ENCODE measurements at regions not wholly inside any gene's neighbourhood (a gene's known extent, or its start where the extent isn't known, plus 50 kb on each side); places are given as distances from the start of the nearest gene placed in this dataset.

DNA sequence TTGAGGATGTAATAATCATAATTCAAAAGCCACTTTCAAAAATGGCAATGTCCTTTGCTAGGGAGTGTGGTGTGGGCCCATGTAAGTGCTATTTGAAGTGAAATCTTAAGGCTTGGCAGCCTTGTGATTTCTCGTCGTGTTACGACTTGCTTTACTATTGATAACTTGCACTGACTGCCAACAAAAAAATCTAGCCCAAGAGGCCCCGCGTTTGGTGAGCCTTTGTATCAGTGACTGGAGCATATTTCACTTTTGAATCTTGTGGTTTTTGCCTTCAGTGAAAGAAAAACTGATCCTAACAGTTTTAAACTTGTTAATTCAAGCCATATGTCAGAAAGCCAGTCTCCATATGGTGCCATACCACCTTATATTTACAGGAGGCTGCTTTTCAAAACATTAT lies 248.0 kb downstream of the TMEM182 start:
- Mint-ChIP-seq H3K4me3 (no peak overlapping the region), H3K9me3 (no peaks in the 10 kb centered on the region), H3K27ac (no peak overlapping the region), H3K4me1 (no peaks in the 10 kb centered on the region), H3K27me3 (ENCODE audit: low read depth) (peaks cover 6% of the 10 kb centered on the region), H3K36me3 (ENCODE audit: insufficient read depth in 1 of 3, low read depth in 3 of 3) (no peaks in the 10 kb centered on the region)
- H4K5ac ChIP-seq (ENCODE audit: insufficient read length, low read depth, low read length): no peak overlapping the region
- no peak overlapping the region for H2AK5ac ChIP-seq (ENCODE audit: insufficient read length, low read length)
- no peak overlapping the region for H2BK120ac ChIP-seq (ENCODE audit: low read depth, low read length, poor library complexity, severe bottlenecking)
- H4K20me1 ChIP-seq (ENCODE audit: control insufficient read depth, insufficient read depth, insufficient read length): no peaks in the 10 kb centered on the region
- no peak overlapping the region for H3K27ac ChIP-seq (ENCODE audit: insufficient read length, low read depth, low read length)
- H3K56ac ChIP-seq (ENCODE audit: insufficient read length, low read depth, low read length): no peak overlapping the region
- H3K79me1 ChIP-seq (ENCODE audit: insufficient read depth, low read depth, low read length, poor library complexity, severe bottlenecking): no peaks in the 10 kb centered on the region
- H3K4me1 ChIP-seq (ENCODE audit: insufficient read depth, low read length): no peaks in the 10 kb centered on the region
- no peaks in the 10 kb centered on the region for H3K79me2 ChIP-seq (ENCODE audit: insufficient read depth, low read length)
- no peak overlapping the region for H2AFZ ChIP-seq (ENCODE audit: low read length)
- no peaks in the 10 kb centered on the region for H3K9me3 ChIP-seq (ENCODE audit: control insufficient read depth, low read depth, low read length)
- DNase-seq: no peak
- H4K8ac ChIP-seq (replicated peaks; ENCODE audit: insufficient read length, low read depth, low read length): no peak overlapping the region
- no peak overlapping the region for H3T11ph ChIP-seq (ENCODE audit: low read length)
- H3K14ac ChIP-seq (ENCODE audit: insufficient read depth, low read length): no peak overlapping the region
- no peak overlapping the region for H3K4me2 ChIP-seq (ENCODE audit: insufficient read depth, insufficient read length, low read length)
- H3K23ac ChIP-seq (ENCODE audit: insufficient read length, low read depth, low read length): no peak overlapping the region
- H3K27me3 ChIP-seq (ENCODE audit: insufficient read depth, low read length): no peaks in the 10 kb centered on the region
- H3K23me2 ChIP-seq (ENCODE audit: insufficient read length, low read depth, low read length, poor library complexity, severe bottlenecking): no peaks in the 10 kb centered on the region
- H2BK15ac ChIP-seq (ENCODE audit: low read depth, low read length): no peak overlapping the region
- no peak overlapping the region for H4K91ac ChIP-seq (ENCODE audit: insufficient read length, low read depth, low read length)
- H2BK5ac ChIP-seq (ENCODE audit: insufficient read length, low read length): no peak overlapping the region
- H3K9ac ChIP-seq (ENCODE audit: extremely low read depth, insufficient read length, low read length): no peak overlapping the region
- H2BK20ac ChIP-seq (ENCODE audit: low read depth, low read length, poor library complexity, severe bottlenecking): no peak overlapping the region
- WGBS (ENCODE audit: extremely low coverage, insufficient read length, low lambda C conversion rate): no CpG with 5 or more reads among the region's 5 CpGs
- no peak for TF ChIP-seq CTCF (conservative IDR thresholded peaks at IDR 0.05)
- H2BK12ac ChIP-seq (ENCODE audit: insufficient read length, low read depth, low read length): no peak overlapping the region
- H3K18ac ChIP-seq (ENCODE audit: insufficient read length, low read depth, low read length): no peak overlapping the region
- H3K4ac ChIP-seq (ENCODE audit: low read depth, low read length): no peak overlapping the region

All from H9 (cell line).